ENCODE measurements at regions not wholly inside any gene's neighbourhood (a gene's known extent, or its start where the extent isn't known, plus 50 kb on each side); places are given as distances from the start of the nearest gene placed in this dataset.

DNA sequence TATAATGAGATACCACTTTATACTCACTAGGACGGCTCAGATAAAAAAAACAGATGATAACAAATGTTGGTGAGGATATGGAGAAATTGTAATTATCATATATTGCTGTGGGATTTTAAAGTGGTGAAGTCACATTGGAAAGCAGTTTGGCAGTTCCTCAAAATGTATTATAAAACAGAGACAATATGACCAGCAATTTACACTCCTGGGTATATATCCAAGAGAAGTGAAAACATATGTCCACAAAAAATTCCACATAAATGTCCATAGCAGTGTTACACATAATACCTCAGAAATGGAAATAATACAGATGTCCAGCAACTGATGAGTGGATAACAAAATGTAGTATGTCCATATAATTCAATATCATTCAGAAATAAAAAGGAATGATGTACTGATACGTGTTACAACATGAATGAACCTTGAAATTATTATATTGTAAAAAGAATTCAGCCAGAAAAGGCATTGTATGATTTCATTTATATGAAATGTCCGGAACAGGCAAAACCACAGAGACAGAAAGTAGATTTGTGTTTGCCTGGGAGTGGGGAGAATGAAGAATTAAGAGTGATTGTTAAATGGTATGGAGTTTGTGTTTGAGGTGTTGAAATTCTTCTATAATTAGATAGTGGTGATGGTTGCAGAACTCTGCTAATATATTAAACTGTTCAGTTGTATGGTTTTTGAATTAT, 220.9 kb downstream of the SLC7A11 start:
- intact Hi-C loops (cut with micrococcal nuclease), result no loop called here
- no peaks in the 10 kb centered on the region for H3K27me3 ChIP-seq (ENCODE audit: low read depth)
- H3K36me3 ChIP-seq, result no peaks in the 10 kb centered on the region
- TF ChIP-seq CTCF (IDR thresholded peaks at IDR 0.05; ENCODE audit: borderline replicate concordance), result no peak
- no peak for DNase-seq
- no peak overlapping the region for H3K27ac ChIP-seq (replicated peaks)
- no peak overlapping the region for H3K4me3 ChIP-seq
- no peaks in the 10 kb centered on the region for H3K4me1 ChIP-seq
- H3K9me3 ChIP-seq (replicated peaks), result peaks cover 14% of the 10 kb centered on the region

DNA sequence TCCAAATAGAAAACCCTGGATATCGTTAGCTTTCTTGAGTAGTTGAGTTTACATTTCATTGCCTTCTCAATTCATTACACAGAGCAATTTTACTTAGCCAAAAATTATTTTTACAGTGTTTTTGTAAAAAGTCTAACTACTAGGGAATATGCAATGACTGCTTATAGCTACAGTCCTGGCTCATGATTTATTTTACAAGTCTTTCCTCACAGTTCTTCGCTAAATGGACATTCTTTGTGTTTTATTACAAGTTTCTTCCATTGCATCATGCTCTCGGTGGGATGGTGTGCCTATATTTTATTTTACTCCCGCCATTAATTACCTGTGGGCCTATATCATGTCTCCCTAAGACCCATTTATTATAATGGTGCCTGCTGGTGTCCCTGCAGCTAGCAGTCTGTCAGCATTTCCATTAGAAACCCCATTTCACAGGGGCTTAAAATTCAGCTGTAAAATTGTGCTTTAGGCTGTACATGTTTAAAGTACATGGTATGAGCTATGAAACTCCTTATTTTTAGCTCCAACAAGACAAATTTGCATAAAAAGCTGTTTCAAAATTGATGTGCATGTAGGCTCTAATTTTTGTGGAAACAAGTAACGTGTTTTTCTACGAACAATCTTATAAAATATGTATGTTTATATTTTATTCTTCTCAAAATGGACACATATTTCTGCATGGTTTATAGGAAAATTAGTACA, 227.4 kb downstream of the SLC7A11 start:
- H3K36me3 ChIP-seq, result no peaks in the 10 kb centered on the region
- intact Hi-C loops (cut with micrococcal nuclease), result no loop called here
- peaks cover 14% of the 10 kb centered on the region for H3K9me3 ChIP-seq (replicated peaks)
- no peaks in the 10 kb centered on the region for H3K4me1 ChIP-seq
- no peak for TF ChIP-seq CTCF (IDR thresholded peaks at IDR 0.05; ENCODE audit: borderline replicate concordance)
- no peaks in the 10 kb centered on the region for H3K27me3 ChIP-seq (ENCODE audit: low read depth)
- no peak for DNase-seq
- no peak overlapping the region for H3K4me3 ChIP-seq
- H3K27ac ChIP-seq (replicated peaks), result no peak overlapping the region

GRCh38 chr4:138013625-138014024, 228.5 kb downstream of the SLC7A11 start:
- no peaks in the 10 kb centered on the region for H3K27me3 ChIP-seq (ENCODE audit: low read depth)
- no peak for DNase-seq
- H3K27ac ChIP-seq (replicated peaks), result no peak overlapping the region
- intact Hi-C loops (cut with micrococcal nuclease), result no loop called here
- no peaks in the 10 kb centered on the region for H3K4me1 ChIP-seq
- H3K4me3 ChIP-seq, result no peak overlapping the region
- H3K36me3 ChIP-seq, result no peaks in the 10 kb centered on the region
- no peak for TF ChIP-seq CTCF (IDR thresholded peaks at IDR 0.05; ENCODE audit: borderline replicate concordance)
- H3K9me3 ChIP-seq (replicated peaks), result peaks cover 5% of the 10 kb centered on the region

GRCh38 chr4:138010639-138011038, 231.5 kb downstream of the SLC7A11 start:
- TF ChIP-seq CTCF (IDR thresholded peaks at IDR 0.05; ENCODE audit: borderline replicate concordance), result no peak

DNA sequence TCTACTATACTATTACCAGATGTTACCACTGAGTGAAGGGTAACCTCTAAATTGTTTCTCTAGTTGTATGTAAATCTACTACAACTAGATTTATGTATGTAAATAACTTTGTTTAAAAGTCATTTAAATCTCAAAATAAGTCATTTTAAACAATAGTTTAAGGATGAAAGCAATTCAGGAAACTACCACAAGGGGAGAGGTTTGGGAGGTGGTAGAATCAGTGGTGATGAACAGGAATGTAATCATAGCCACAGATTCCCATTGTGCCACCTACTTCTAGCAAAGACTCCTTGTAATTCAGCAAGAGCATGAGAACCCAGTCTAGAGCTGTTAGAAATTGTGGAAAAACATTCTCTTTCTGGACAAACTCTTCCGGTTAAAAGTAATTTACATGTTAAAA, 234.6 kb downstream of the SLC7A11 start:
- intact Hi-C loops (cut with micrococcal nuclease), result no loop called here
- no peak overlapping the region for H3K27ac ChIP-seq (replicated peaks)
- no peak for DNase-seq
- H3K9me3 ChIP-seq (replicated peaks), result no peaks in the 10 kb centered on the region
- no peak for TF ChIP-seq CTCF (IDR thresholded peaks at IDR 0.05; ENCODE audit: borderline replicate concordance)
- H3K4me3 ChIP-seq, result no peak overlapping the region
- H3K4me1 ChIP-seq, result no peaks in the 10 kb centered on the region
- H3K36me3 ChIP-seq, result no peaks in the 10 kb centered on the region
- no peaks in the 10 kb centered on the region for H3K27me3 ChIP-seq (ENCODE audit: low read depth)

More at GRCh38 chr4:138010639-138011038, 231.5 kb downstream of the SLC7A11 start:
- Histone ChIP-seq H3K9me3 (replicated peaks) (no peaks in the 10 kb centered on the region), H3K27ac (replicated peaks) (no peak overlapping the region), H3K4me3 (no peak overlapping the region), H3K4me1 (no peaks in the 10 kb centered on the region), H3K36me3 (no peaks in the 10 kb centered on the region), H3K27me3 (ENCODE audit: low read depth) (no peaks in the 10 kb centered on the region)
- no peak for DNase-seq
- intact Hi-C loops (cut with micrococcal nuclease), result no loop called here

Data from left ventricle myocardium inferior (tissue), 1 donor.